ENCODE measurements at regions not wholly inside any gene's neighbourhood (a gene's known extent, or its start where the extent isn't known, plus 50 kb on each side); places are given as distances from the start of the nearest gene placed in this dataset.

DNA sequence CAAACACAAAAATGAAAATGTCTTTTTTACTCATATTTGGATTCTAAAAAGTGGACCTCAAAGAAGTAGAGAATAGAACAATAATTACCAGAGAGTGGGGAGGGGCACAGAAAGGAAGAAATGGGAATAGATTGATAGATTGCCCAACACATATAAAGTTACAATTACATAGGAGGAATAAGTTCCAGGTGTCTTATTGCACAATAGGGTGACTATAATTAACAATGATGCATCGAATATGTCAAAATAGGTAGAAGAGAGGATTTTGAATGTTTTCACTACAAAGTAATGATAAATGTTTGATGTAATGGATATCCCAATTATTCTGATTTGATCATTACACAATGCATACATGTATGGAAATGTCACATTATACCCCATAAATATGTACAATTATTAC is 556.0 kb downstream of the CDH8 start:
- H3K27me3 ChIP-seq (replicated peaks) = no peaks in the 10 kb centered on the region
- H3K4me3 ChIP-seq (ENCODE audit: low read depth, low read length) = no peak overlapping the region
- no peak overlapping the region for H3K27ac ChIP-seq
- DNase-seq = no peak
- in situ Hi-C loops (cut with HindIII; ENCODE audit: low pct_ligation_motif_present, low sequenced_read_pairs) = no loop called here
- TF ChIP-seq, protein P1, sequence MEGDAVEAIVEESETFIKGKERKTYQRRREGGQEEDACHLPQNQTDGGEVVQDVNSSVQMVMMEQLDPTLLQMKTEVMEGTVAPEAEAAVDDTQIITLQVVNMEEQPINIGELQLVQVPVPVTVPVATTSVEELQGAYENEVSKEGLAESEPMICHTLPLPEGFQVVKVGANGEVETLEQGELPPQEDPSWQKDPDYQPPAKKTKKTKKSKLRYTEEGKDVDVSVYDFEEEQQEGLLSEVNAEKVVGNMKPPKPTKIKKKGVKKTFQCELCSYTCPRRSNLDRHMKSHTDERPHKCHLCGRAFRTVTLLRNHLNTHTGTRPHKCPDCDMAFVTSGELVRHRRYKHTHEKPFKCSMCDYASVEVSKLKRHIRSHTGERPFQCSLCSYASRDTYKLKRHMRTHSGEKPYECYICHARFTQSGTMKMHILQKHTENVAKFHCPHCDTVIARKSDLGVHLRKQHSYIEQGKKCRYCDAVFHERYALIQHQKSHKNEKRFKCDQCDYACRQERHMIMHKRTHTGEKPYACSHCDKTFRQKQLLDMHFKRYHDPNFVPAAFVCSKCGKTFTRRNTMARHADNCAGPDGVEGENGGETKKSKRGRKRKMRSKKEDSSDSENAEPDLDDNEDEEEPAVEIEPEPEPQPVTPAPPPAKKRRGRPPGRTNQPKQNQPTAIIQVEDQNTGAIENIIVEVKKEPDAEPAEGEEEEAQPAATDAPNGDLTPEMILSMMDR (IDR thresholded peaks at IDR 0.05; ENCODE audit: low read depth, low read length, missing control alignments) = no peak
- no peaks in the 10 kb centered on the region for H3K36me3 ChIP-seq (replicated peaks)

DNA sequence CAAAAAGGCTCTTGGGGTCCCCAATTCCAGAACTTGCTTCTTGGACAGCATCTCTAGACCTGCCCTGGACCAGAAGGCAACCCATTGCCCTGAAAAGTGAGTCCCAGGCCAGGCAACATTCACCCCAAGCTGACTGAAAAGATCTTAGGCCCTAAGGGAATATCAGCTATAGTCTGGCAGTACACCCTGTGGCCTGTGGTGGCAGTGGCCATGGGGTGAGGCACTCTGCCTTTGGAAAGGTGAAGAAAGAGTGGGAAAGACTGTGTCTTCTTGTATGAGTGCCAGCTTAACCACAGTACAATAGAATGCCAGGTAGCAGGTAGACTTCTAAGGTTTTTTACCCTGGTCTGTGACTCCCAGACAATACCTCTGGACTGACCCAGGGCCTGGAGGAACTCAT is 564.5 kb downstream of the CDH8 start:
- TF ChIP-seq, protein P1 (IDR thresholded peaks at IDR 0.05; ENCODE audit: low read depth, low read length, missing control alignments) = no peak
- H3K36me3 ChIP-seq (replicated peaks) = no peaks in the 10 kb centered on the region
- H3K27me3 ChIP-seq (replicated peaks) = no peaks in the 10 kb centered on the region
- no peak overlapping the region for H3K4me3 ChIP-seq (ENCODE audit: low read depth, low read length)
- H3K27ac ChIP-seq = no peak overlapping the region
- in situ Hi-C loops (cut with HindIII; ENCODE audit: low pct_ligation_motif_present, low sequenced_read_pairs) = no loop called here
- no peak for DNase-seq

DNA sequence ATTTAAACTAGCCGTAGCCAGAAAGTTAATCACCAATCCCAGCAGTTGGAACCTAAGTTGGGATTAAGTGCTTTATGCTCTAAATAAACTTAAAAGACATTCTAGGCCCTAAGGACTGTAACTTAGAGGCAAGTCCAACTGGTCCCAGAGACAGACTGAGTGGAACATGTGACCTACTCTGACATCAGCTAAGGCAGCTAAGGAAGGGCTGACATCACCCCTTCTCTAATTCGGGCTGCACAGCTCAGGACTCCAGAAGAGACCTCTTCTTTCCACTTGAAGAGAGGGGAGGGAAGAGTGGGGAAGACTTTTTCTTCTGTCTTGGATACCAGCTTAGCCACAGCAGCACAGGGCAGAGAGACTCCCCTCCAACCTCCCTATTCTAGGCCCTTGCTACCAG is 565.2 kb downstream of the CDH8 start:
- H3K36me3 ChIP-seq (replicated peaks) = no peaks in the 10 kb centered on the region
- no peak for DNase-seq
- H3K4me3 ChIP-seq (ENCODE audit: low read depth, low read length) = no peak overlapping the region
- H3K27me3 ChIP-seq (replicated peaks) = no peaks in the 10 kb centered on the region
- in situ Hi-C loops (cut with HindIII; ENCODE audit: low pct_ligation_motif_present, low sequenced_read_pairs) = no loop called here
- TF ChIP-seq, protein P1 (IDR thresholded peaks at IDR 0.05; ENCODE audit: low read depth, low read length, missing control alignments) = no peak
- no peak overlapping the region for H3K27ac ChIP-seq

DNA sequence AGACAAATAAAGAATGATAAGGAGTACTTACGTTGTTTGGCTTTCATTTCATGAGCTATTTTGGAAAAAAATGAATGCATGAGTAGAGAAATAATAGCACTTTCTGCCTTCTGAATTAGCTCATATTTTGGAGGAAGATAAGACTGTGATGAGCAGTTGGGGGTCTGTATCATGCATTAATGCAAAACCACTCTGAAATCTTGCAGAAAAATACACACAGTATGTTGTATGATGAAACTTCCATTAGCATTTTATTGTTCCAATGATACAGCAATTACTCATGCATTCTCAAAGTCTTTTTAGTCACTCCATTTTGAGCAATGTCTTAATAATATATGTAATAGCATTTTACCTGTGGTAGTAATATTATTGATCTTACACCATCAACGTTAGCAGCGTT is 571.0 kb downstream of the CDH8 start:
- Histone ChIP-seq H3K4me3 (ENCODE audit: low read depth, low read length) (no peak overlapping the region), H3K36me3 (replicated peaks) (no peaks in the 10 kb centered on the region), H3K27me3 (replicated peaks) (no peaks in the 10 kb centered on the region), H3K27ac (no peak overlapping the region)
- no peak for DNase-seq
- in situ Hi-C loops (cut with HindIII; ENCODE audit: low pct_ligation_motif_present, low sequenced_read_pairs) = no loop called here
- TF ChIP-seq, protein P1 (IDR thresholded peaks at IDR 0.05; ENCODE audit: low read depth, low read length, missing control alignments) = no peak

DNA sequence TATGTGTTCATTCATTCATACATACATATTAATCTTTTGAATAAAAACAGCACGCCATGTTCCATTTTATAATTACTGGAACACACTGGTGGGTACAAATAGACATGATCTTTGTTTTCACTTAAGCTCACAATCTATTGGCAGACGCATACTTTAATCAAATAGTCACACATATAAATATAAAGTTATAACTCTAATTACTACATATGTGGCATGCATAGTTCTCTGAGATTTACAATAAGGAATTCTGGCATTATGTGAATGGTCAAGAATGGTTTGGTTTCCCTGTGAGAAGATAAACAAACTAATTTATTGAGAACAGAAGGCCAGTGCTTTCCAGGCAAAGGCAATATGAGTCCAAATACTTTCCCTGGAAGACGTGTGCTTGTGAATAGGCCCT is 576.2 kb downstream of the CDH8 start:
- in situ Hi-C loops (cut with HindIII; ENCODE audit: low pct_ligation_motif_present, low sequenced_read_pairs) = no loop called here
- no peaks in the 10 kb centered on the region for H3K36me3 ChIP-seq (replicated peaks)
- TF ChIP-seq, protein P1 (IDR thresholded peaks at IDR 0.05; ENCODE audit: low read depth, low read length, missing control alignments) = no peak

GRCh38 chr16:61435346-61435745 is 600.9 kb downstream of the CDH8 start:
- in situ Hi-C loops (cut with HindIII; ENCODE audit: low pct_ligation_motif_present, low sequenced_read_pairs) = no loop called here
- Histone ChIP-seq H3K4me3 (ENCODE audit: low read depth, low read length) (no peak overlapping the region), H3K36me3 (replicated peaks) (no peaks in the 10 kb centered on the region), H3K27ac (no peak overlapping the region), H3K27me3 (replicated peaks) (no peaks in the 10 kb centered on the region)
- TF ChIP-seq, protein P1 (IDR thresholded peaks at IDR 0.05; ENCODE audit: low read depth, low read length, missing control alignments) = no peak
- peak; percentile 5 for DNase-seq

More for the DNA sequence above, 576.2 kb downstream of the CDH8 start:
- no peak for DNase-seq
- Histone ChIP-seq H3K4me3 (ENCODE audit: low read depth, low read length) (no peak overlapping the region), H3K27ac (no peak overlapping the region), H3K27me3 (replicated peaks) (no peaks in the 10 kb centered on the region)
